GM19238 (cell line): ENCODE measurements at regions not wholly inside any gene's neighbourhood (a gene's known extent, or its start where the extent isn't known, plus 50 kb on each side); places are given as distances from the start of the nearest gene placed in this dataset.
"Not testable (repeated sequence)": the region's sequence is repeated elsewhere in the genome, so short reads cannot be mapped to it uniquely, and the experiment has no call there.

ENCODE experiments used
- DNase-seq: peaks from one replicate; pipeline ENCODE4 v3.0.0; 2011; ENCODE audit warnings: low spot score; ENCODE audit not compliant: insufficient read length

DNA sequence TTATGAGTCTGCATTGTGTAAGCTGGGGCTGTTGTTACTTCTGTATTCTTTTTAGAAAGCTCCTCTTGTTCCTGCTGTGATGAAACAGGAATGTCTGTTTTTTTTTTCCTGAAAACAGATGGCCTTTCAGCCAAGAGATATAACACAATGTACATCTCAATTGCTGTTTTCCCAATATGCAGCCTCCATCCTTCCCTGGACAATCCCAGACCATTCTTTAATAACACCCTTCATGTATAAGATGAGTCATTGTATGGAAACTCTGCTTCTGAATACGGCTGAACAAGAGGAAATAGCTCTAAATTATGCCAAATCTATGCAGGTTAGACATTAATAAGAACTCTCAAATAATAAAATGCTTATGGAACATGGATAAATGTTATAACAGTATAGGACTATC, 60.2 kb upstream of the LRRC4C start:
- DNase-seq, result no peak

DNA sequence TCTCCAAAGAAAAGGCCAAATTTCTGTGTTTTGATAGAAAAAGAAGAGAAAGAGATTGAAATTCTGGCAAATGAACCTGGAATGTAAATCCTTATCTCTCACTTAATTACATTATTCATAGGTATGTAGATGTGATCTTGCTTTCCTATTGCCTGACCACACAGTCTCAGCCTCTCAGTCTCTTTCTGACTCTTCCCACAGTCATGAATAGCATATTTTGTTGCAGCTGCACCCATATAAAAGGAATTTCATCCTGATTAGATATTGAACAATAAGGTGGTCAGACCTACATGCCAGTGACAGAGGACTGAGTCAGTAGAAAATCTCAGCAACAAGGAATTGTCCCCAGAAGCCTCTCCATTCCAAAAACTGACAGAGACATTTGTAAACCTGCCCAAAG, 62.9 kb upstream of the LRRC4C start:
- DNase-seq, result no peak

DNA sequence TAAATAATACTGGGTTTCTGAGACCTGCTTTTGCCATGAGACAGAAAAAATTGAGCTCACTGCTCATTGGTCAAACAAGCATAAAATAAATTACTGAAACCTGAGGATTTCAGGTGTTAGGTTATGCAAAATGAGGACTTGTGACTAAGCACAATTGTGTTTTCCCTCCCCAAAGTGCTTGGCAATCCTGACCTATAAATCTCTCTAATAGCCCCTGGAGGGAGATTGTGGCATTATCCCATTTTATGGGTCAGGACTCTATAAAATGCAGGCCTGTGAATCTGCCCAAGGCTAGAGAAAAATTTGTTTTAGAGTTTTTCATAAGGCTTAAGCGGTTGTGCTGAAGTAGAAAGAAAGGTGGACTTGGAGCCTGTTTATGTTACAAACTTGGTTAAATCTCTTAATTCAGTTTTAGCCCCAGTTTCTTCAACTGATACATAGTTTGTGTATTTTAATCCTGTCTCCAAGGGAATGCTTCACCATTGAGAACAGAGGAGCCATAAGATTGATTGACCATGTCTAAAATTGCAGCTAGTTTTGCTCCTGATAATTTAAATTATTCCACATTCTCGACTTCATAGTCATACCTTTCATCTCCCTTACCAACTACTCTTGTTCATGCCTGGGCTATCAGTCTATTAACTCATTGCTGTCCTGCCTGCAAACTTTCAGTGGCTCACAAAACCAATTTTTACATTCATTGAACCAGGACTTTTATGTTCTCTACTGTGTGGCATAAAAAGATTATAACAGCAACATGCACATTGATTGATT, 63.6 kb upstream of the LRRC4C start:
- no peak for DNase-seq

DNA sequence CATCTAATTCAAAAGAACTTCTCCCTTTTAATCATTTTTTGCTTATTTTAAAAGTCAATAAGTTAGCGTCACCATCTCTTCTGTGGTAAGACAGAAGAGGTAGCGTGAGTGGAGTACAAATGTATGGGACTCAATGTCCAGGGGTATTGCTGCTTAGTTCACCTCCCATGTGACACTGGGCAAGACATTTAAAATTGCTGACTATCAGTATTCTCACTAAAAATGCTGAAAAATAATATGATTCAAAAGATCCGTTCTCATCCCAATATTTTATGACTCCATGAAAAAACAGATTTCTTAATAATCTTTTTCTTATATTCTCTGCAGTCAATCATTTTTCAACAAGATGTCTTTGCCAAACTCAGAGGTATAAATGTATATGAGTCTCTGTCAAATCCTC, 68.1 kb upstream of the LRRC4C start:
- DNase-seq, result no peak

DNA sequence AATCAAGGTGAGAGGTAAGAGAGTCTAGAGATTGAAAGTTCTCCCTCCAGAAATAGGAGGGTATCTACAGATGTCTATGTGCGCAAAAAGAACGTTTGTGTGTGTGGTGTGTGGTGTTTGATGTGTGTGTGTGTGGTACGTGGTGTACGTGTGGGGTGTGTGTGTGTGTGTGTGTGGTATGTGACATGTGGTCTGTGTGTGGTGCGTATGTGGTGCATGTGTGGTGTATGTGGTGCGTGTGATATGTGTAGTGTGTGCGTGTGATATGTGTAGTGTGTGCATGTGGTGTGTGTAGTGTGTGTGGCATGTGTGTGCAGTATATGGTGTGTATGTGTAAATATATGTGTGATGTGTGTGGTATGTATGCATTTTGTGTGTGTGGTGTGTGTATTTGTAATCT, 73.0 kb upstream of the LRRC4C start:
- DNase-seq, result no peak

DNA sequence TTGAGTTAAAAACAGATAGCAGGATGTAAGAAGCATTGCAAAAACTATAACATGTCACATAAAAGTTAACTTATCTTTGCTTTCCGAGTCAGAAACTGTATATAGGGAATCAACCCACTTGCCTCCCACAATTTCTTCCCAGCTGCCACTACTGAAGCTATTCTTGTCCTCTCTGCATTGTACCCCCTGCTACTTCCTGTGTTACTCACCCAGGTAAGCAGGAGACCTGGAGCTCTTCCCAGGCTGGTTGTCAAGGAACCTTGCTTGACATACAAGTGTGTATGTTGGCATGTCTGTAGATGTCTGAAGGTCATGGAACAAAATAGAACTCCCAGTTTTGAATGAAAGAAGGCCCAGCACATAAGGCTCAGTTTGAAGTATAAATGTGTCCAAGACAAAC, 74.3 kb upstream of the LRRC4C start:
- DNase-seq, result no peak

DNA sequence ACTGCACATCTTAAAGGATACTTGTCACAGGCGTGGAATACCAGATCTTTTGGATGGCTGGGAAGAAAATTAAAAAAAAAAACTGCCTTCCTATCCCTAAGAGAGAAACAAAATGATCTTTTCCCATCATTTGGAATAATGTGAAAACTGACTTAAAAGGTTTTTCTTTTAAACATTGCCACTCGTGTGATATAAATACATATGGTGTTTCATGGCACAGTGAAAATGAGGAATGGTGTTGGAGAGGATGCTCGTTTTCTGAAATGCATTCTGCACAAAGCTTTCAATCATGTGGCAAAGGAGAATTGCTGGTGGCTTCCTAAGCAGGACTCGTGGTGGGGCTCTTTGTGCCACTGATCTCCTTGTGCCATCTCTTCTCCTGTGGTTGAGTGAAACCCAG, 74.9 kb upstream of the LRRC4C start:
- DNase-seq, result no peak

DNA sequence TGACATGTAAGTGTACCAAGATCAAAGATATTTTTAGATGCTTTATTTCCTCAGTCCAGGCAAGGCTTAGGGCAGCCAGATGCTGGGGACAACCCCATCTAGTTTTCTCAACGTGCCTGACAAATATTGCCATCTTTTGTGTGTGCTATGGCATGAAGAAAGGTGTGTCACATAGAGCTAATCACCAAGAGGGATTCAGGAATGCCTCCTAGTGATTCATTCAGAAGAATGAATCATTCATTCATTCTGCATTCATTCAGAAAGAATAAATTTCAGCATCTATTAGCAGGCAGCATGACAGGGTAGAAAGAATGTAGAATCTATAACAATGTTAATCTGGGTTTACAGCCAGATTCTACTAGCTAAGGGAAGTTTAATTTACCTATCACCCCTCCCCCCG, 75.4 kb upstream of the LRRC4C start:
- DNase-seq, result no peak

DNA sequence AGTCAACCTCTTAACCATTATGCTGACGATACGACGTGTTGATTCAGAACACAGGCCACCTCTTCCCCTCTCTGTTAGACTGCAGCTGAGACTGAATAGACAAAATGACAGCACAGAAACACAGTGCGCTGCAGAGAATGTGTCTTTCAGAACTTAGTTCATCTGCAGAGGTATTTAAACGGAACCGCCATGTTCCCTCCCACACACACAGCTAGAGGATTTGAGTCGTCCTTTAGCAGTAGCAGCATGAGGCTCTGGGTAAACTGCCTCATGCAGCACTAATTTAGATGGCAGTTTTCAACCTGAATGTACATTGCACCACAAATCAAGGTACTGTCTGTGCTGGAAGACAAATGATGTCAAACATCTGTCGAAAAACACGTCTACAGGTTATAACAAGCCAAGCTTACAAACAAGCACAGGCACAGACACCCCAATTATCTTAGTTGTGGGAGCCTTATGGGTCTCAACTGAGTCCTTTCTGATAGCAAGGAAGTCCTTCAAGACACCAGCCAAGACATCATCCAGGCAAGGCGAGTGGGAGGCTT, 76.6 kb upstream of the LRRC4C start:
- no peak for DNase-seq

DNA sequence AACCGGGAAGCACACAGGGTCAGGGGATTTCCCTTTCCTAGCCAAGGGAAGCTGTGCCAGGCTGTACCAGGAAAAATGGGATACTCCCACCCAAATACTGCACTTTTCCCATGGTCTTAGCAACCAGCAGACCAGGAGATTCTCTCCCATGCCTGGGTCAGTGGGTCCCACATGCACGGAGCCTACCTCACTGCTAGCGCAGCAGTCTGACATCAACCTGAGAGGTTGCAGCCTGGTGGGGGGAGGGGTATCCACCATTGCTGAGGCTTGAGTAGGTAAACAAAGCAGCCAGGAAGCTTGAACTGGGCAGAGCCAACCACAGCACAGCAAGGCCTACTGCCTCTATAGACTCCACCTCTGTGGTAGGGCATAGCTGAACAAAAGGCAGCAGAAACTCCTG, 85.5 kb upstream of the LRRC4C start:
- not testable (repeated sequence) for DNase-seq

DNA sequence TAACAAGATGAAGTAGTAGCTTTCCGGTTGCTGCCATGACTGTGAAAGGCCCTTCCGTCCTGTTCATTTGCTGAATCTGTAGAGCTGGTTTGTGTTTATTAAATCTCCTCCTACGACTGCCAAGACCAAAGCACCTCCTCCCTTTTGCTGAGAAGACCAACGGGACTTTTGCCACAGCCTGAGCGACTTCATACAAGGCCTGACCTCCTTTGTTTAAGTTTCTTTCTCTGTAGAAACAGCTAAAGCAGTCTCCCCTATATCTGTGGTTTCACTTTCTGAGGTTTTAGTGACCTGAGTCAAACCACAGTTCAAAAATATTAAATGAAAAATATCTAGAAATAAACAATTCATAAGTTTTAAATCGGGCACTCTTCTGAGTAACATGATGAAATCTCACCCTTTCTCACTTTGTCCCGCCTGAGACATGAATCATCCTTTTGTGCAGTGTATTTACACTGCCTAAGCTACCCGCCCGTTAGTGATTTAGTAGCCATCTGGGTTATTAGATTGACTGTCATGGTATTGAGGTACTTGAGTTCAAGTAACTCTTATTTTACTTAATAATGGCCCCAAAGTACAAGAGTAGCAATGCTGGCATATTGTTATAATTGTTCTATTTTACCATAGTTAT, 119.1 kb upstream of the LRRC4C start:
- no peak for DNase-seq

DNA sequence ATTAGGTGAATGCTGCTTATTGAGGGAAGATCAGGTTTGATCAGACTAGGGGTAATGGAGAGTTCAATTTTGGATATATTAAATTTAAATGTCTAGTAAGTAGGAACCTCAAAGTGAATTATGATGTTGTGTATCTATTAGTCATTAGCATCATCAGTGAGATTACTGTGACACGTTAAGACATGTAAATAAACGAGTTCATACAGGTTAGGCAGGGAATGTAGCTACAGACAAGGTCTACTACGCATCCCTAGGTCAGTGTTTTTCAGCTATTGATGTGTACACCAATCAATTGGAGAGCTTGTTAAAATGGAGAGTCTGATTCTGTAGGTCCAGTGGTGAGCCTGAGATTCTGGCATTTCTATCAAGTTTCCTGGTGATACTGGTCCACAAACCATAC, 120.1 kb upstream of the LRRC4C start:
- no peak for DNase-seq

DNA sequence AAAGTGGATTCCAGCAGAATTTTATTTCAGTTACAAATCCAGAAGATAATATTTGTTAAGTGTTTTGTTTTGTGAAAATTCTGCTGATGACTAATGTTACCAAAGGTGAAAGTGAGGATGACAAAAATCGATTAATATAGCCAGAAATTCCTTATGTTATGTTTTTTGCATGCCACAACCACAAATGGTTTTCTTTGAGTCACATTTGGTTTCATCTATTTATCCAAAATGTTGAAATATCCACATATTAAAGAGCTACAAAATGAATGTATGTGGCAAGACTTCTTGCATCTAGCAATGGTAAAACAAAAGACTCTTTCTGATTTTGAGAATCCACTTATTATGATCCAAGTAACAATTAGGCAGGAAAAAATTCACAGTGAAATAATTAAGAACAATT, 150.1 kb upstream of the LRRC4C start:
- DNase-seq, result no peak

DNA sequence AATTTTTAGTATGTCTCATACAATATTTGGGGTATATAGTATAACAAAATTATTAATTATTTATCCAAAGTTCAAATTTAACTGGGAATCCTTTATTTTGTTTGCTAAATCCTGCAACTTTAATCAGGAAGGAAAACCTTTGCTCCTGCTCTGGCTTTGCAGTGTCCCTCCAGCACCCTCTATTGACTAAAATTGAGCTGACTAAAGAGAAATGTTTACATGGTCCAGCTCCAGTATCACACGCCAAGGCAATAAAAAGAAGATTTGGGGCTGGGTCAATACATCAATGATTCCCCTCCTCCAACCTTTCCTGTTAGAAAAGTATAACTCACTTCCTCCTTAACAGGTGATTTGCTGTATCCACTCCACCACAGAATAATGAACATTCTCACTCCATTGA, 153.0 kb upstream of the LRRC4C start:
- no peak for DNase-seq

DNA sequence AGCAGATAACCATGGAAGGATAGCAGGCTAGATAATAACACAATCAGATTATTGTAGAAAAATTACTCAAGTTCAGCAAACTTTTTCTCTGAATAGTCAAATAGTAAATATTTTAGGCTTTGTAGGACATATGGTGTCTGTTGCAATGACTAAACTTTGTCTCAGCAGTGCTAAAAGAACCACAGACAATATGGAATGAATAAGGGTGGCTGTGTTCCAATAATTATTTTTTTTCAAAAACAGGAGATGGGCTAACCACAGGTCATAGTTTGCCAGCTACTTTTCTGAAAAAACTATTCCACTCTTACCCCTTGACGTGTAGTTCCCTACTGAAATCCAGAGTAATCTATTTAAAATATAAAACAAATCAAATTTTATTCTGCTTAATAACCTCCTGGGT, 153.9 kb upstream of the LRRC4C start:
- no peak for DNase-seq

DNA sequence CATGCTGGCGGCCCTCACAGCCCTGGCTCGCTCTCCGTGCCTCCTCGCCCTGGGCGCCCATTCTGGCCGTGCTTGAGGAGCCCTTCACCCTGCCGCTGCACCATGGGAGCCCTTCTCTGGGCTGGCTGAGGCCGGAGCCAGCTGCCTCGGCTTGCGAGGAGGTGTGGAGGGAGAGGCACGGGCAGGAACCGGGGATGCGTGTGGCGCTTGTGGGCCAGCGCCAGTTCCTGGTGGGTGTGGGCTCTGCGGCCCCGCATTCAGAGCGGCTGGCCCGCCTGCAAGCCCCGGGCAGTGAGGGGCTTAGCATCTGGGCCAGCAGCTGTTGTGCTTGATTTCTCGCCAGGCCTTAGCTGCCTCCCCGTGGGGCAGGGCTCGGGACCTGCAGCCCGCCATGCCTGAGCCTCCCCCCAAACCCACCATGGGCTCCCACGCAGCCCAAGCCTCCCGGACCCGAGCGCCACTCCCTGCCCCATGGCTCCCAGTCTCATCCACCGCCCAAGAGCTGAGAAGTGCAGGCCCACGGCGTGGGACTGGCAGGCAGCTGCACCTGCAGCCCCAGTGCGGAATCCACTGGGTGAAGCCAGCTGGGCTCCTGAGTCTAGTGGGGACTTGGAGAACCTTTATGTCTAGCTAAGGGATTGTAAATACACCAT, 163.4 kb upstream of the LRRC4C start:
- no peak for DNase-seq

DNA sequence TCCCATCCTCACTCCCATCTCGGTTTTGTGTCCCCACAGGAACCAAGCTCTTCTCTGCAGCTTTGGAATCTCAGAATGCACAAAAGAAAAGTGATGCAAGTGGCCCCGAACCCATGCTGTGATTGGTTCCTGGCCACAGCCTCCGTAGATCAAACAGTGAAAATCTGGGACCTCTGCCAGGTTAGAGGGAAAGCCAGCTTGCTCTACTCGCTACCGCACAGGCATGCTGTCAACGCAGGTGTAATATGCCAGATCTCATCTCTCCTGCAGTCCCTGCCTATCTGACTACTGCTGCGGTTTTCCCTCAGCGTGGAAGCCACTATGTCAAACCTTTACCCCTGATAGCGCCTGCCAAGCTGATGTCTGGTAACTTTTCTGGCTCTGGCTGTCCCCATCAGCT, 200.5 kb upstream of the LRRC4C start:
- DNase-seq, result no peak

DNA sequence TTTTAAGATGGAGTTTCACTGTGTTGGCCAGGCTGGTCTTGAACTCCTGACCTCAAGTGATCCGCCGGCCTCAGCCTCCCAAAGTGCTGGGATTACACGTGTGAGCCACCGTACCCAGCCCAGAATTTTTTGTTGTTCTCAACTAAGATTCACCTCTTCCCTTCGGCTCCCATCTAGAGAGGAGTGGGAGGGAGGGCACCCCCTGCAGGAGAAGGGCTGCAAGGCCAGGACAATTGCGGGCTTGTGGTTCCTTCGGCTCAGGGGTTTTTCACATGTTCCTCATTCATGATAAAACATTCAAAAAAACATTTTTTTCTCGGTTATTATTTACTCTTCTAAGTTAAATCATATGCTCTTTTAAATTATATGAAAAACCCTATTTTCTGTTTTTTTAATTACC, 201.1 kb upstream of the LRRC4C start:
- DNase-seq, result no peak

DNA sequence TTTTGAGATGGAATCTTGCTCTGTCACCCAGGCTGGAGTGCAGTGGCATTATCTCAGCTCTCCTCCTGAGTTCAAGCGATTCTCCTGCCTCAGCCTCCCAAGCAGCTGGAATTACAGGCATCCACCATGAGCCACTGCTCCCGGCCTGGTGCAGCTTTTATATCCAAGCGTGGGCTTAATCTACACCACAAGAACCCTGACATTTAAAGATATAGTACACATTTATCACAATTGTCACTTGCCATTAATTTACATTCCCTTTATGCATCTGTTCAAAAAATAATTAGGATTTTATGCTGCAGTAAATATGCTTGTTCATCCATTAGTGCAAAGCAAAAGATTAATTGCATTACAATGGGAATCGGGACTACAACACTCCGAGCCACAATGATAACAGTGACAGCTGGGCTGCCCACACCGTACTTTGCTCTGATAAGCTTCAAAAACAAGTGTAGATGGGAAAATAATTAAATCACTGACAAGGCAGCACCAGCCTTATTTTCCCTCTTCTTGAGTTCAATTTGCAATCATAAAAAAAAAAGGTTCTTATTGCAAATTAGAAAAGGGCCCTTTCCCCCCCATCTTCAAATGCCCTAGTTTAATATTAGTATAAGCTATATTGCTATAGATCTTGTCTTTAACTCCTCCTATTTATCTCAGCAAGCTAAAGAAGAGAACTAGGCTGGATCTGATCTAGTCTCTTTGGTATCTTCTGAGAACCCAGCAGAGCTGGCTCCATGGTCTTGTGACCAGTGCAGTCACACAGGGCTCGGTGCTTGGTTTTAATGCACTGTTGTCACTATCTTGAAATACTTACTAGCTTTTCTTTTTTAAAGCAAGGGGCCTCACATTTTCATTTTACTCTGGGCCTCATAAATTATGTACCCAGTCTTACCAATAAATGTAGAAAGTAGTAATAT, 206.2 kb upstream of the LRRC4C start:
- no peak for DNase-seq

DNA sequence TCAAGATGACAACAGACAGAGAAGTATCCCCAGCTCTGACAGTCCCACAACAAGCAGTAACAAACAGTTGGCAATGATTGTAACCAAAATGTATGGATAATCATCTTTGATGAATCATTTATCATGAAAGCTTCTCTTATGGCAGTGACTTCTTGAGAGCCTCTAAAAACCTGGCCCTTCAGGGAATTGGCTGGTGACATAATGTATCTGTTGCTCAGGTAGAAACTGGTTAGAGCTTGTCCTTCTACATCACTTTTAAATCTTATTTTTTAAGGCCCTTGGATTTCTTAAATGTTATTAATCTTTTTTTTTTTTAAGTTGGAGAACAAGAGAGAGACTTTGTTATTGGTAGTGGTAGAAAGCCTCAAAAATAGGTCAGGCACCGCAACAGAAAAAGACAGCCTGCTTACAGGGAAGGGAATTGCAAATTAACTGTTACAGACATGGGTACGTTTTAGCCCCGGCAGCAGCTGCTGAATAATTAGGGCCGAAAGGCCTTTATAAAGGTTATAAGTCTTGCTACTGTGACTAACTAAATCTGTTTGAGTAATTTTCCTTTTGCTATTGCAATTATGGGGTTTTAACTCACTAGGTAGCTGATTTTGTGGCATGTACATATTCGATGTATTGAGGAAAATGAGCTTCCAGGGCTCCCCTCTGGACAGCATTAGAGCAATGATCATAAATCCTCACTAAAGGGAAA, 207.7 kb upstream of the LRRC4C start:
- DNase-seq, result no peak

DNA sequence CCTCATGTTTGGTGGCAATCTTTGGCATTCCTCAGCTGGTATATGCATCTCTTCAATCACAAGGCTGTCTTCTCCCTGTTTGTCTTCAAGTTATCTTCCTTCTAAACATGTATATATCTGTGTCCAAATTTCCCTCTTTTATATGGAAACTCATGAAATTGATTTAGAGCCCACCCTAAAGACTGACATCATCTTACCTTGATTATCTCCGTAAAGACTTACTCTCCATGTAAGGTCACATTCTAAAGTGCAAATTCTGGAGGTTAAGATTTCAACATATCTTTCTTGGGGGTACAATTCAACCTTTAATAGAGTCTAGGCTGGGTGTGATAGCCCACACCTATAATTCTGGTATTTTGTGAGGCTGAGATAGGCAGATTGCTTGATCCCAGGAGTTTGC, 215.8 kb upstream of the LRRC4C start:
- no peak for DNase-seq
